GM18508 (cell line): ENCODE measurements at regions not wholly inside any gene's neighbourhood (a gene's known extent, or its start where the extent isn't known, plus 50 kb on each side); places are given as distances from the start of the nearest gene placed in this dataset.
"Not testable (repeated sequence)": the region's sequence is repeated elsewhere in the genome, so short reads cannot be mapped to it uniquely, and the experiment has no call there.

ENCODE experiments used
- ATAC-seq: cut with Tn5 transposase; IDR thresholded peaks from one replicate; pipeline ENCODE4 v1.9.1; 2021; ENCODE audit warnings: moderate number of reproducible peaks; ENCODE audit not compliant: insufficient read depth, unreplicated experiment

GRCh38 chr5:136812270-136812669 lies 446.9 kb upstream of the TRPC7 start:
- ATAC-seq, result not testable (repeated sequence)

GRCh38 chr5:136811551-136811950 lies 446.2 kb upstream of the TRPC7 start:
- ATAC-seq, result no peak

- no peak for ATAC-seq
These were observed 445.7 kb upstream of the TRPC7 start for GRCh38 chr5:136811086-136811485.

- no peak for ATAC-seq
These were observed 445.0 kb upstream of the TRPC7 start for GRCh38 chr5:136810261-136810801.

- ATAC-seq, result no peak
These were observed 444.0 kb upstream of the TRPC7 start for GRCh38 chr5:136809382-136809781.

GRCh38 chr5:136808756-136809155 lies 443.4 kb upstream of the TRPC7 start:
- ATAC-seq, result no peak

GRCh38 chr5:136805466-136805865 lies 440.1 kb upstream of the TRPC7 start:
- no peak for ATAC-seq

GRCh38 chr5:136802383-136802782 lies 437.0 kb upstream of the TRPC7 start:
- ATAC-seq, result no peak

GRCh38 chr5:136799806-136800372 lies 434.5 kb upstream of the TRPC7 start:
- no peak for ATAC-seq

GRCh38 chr5:136793300-136793699 lies 428.0 kb upstream of the TRPC7 start:
- ATAC-seq, result no peak

GRCh38 chr5:136781464-136781863 lies 416.1 kb upstream of the TRPC7 start:
- no peak for ATAC-seq

- no peak for ATAC-seq
These were observed 415.2 kb upstream of the TRPC7 start for GRCh38 chr5:136780518-136780917.

GRCh38 chr5:136776022-136776927 lies 410.9 kb upstream of the TRPC7 start:
- no peak for ATAC-seq

GRCh38 chr5:136772491-136772890 lies 407.1 kb upstream of the TRPC7 start:
- no peak for ATAC-seq

GRCh38 chr5:136769900-136770684 lies 404.7 kb upstream of the TRPC7 start:
- ATAC-seq, result no peak

GRCh38 chr5:136769093-136769492 lies 403.7 kb upstream of the TRPC7 start:
- no peak for ATAC-seq

- ATAC-seq, result no peak
These were observed 403.1 kb upstream of the TRPC7 start for GRCh38 chr5:136768457-136768856.

- ATAC-seq, result no peak
These were observed 401.1 kb upstream of the TRPC7 start for GRCh38 chr5:136766456-136766855.

- no peak for ATAC-seq
These were observed 399.3 kb upstream of the TRPC7 start for GRCh38 chr5:136764601-136765000.

- ATAC-seq, result no peak
These were observed 398.2 kb upstream of the TRPC7 start for GRCh38 chr5:136763548-136763947.

- ATAC-seq, result no peak
These were observed 388.9 kb upstream of the TRPC7 start for GRCh38 chr5:136754216-136754615.
